NCI-H510A (cell line): ENCODE measurements at regions not wholly inside any gene's neighbourhood (a gene's known extent, or its start where the extent isn't known, plus 50 kb on each side); places are given as distances from the start of the nearest gene placed in this dataset.

Source experiments
- DNase-seq: peaks from one replicate; lab custom pipeline; 2025; lab: John Stamatoyannopoulos, UW

DNA sequence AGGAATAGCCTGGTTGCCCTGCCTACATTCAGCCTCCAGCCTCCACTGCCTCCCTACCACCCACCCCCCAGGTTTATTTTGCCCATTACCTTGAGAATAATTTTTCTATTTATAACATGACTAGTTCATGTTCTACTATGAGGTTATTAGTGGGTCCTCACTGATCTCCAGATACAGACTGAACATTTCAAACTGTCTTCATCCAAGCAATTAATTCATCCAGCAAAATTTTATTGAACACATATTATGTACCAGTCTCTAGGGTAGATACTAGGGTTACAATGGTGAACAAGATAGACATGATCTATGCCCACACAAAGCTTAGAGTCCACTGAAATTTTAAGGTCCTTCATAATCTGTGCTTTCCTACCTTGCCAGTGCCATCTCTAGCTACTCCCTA lies 51.6 kb upstream of the FHIP2A start:
- no peak for DNase-seq

GRCh38 chr10:114771157-114771556 lies 50.4 kb upstream of the FHIP2A start:
- DNase-seq: no peak

DNA sequence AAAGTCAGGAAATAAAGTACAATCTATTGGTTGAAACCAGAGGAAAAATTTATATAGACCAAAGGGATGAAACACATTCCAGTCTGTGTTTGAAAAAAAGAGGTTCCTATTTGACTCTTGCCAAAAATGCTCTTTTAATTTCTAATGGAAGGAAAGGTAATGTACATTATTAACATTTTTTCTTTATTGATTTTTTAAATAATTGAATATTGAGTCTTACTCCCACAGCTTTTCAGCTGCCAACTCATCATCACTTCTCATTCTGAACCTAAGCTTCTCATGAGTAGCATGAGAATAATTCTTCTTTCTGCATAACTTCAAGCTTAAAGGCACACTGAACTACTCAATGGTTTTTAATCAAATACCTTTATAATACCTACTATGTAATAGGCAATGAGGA lies 49.8 kb upstream of the FHIP2A start:
- no peak for DNase-seq
